T follicular helper cell (primary cell): ENCODE measurements at regions not wholly inside any gene's neighbourhood (a gene's known extent, or its start where the extent isn't known, plus 50 kb on each side); places are given as distances from the start of the nearest gene placed in this dataset.
"Not testable (repeated sequence)": the region's sequence is repeated elsewhere in the genome, so short reads cannot be mapped to it uniquely, and the experiment has no call there.

Experiments used
- DNase-seq: peaks from one replicate; pipeline ENCODE4 v3.0.0-alpha.2; 2020; ENCODE audit warnings: low read depth

GRCh38 chr21:9943639-9944038 is 577.7 kb upstream of the TPTE start:
- DNase-seq = not testable (repeated sequence)

DNA sequence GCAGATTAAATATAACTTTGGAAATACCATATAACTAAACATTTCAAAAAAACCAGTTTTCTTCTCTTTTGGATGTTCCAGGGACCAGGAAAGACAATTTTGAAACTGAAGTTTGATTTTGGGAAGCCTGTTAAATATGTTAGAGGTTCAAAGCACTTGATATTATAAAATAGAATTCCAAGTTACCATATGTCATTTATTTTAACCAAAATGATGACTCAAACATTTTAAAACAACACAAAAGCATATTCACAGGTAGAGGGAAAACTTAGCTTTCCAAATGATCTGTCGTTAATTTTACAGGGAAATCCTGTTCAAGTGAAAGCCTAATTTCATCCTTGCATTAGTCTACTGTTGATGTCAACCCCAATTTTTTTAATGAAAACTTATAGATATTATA is 575.3 kb upstream of the TPTE start:
- DNase-seq = not testable (repeated sequence)

DNA sequence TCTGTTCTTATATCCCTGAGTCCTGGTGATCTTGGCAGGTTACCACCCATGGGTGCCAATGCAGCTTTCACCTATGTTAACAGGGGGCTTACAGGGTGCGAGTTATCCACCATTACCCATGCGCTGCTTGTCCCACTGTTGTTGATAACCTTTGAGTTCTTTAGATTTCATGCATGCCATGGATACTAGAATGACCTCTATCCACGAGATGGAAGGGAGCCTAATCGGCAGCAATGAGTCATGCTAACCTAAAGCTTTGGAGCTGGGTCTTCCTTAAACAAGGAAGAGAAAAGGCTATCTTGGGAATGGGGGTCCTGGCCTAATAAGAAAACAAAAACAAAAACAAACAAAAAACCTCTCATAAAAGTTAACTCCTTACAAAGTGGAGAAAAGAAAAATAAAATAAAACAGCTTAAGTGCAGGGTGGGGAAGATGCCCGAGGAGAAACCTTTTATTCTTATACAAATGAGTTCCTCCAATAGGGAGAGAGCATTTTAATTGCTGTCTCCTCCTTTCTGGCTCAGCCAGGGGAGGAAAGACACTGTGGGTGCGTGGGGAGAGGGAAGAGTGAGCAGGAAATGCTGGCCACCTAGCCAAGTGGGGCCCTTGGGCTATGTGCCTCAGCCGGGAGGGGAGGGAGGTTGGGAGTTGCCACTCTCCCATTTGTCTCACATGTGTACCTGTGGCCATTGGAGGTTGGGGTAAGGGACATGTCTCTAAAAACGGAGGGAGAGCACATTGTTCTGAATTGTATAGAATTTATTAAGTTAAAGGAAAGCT is 571.7 kb upstream of the TPTE start:
- DNase-seq = not testable (repeated sequence)

- not testable (repeated sequence) for DNase-seq
Measured at GRCh38 chr21:9950363-9950762, 571.0 kb upstream of the TPTE start.

GRCh38 chr21:9958791-9959190 is 562.6 kb upstream of the TPTE start:
- not testable (repeated sequence) for DNase-seq

- not testable (repeated sequence) for DNase-seq
Measured at GRCh38 chr21:9959220-9959964, 562.0 kb upstream of the TPTE start.

GRCh38 chr21:9969399-9969798 is 552.0 kb upstream of the TPTE start:
- not testable (repeated sequence) for DNase-seq

DNA sequence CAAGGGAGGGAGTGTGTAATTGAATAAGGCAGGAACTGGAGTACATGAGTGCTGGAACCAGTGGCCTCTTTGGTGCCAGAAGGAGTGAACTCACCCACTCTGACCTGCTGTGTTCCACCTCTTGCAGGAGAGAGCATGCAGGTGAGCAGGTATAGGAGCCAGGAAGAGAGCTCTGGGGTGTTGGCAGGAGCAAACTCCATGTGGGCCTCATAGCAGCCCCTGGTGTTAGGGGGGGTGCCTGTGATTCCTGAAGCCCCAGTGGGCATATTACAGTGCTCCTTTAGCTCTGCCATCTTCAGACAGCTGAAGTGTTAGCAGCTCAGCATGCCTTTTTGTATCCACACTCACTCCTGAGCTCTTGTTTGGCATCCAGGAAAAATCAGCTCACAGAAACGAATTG is 549.4 kb upstream of the TPTE start:
- not testable (repeated sequence) for DNase-seq

DNA sequence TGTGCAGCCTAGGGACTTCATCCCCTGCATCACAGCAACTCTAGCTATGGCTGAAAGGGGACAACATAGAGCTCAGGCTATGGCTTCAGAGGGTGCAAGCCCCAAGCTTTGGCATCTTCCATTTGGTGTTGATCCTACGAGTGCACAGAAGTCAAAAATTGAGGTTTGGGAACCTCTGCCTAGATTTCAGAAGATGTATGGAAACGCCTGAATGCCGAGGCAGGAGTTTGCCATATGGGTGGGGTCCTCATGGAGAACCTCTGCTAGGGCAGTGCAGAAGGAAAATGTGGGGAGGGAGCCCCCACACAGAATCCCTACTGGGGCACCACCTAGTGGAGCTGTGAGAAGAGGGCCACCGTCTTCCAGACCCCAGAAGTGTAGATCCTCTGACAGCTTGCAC is 543.0 kb upstream of the TPTE start:
- not testable (repeated sequence) for DNase-seq

GRCh38 chr21:9997507-9997906 is 523.9 kb upstream of the TPTE start:
- not testable (repeated sequence) for DNase-seq

GRCh38 chr21:10002762-10003313 is 518.5 kb upstream of the TPTE start:
- DNase-seq = not testable (repeated sequence)

- not testable (repeated sequence) for DNase-seq
Measured at GRCh38 chr21:10005791-10006190, 515.6 kb upstream of the TPTE start.

- not testable (repeated sequence) for DNase-seq
Measured at GRCh38 chr21:10016991-10017390, 504.4 kb upstream of the TPTE start.

GRCh38 chr21:10017757-10018156 is 503.6 kb upstream of the TPTE start:
- not testable (repeated sequence) for DNase-seq

DNA sequence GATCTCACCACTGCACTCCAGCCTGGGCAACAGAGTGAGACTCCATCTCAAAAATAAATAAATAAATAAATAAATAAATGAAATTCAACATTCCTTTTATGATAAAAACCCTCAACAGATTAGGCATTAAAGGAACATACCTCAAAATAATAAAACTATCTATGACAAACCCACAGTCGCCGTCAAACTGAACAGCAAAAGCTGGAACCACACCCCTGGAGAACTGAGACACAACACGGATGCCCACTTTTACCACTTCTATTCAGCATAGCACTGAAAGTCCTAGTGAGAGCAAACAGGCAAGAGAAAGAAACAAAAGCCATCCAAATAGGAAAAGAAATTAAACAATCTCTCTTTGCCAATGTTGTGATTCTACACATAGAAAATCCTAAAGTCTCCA is 499.9 kb upstream of the TPTE start:
- not testable (repeated sequence) for DNase-seq

GRCh38 chr21:10022745-10023144 is 498.6 kb upstream of the TPTE start:
- DNase-seq = not testable (repeated sequence)
